ENCODE measurements at regions not wholly inside any gene's neighbourhood (a gene's known extent, or its start where the extent isn't known, plus 50 kb on each side); places are given as distances from the start of the nearest gene placed in this dataset.

GRCh38 chr11:38100836-38101462 is 1502.9 kb upstream of the RAG2 start:
- no peak for FAIRE-seq
- DNase-seq (ENCODE audit: low read depth) = no peak
- Histone ChIP-seq H3K27me3 (ENCODE audit: control insufficient read depth, insufficient read depth, low read length) (no peaks in the 10 kb centered on the region), H3K4me3 (ENCODE audit: low read depth, low read length) (no peak overlapping the region), H3K36me3 (ENCODE audit: control insufficient read depth, insufficient read depth, low read length) (no peaks in the 10 kb centered on the region)
- no peak for TF ChIP-seq CTCF (IDR thresholded peaks at IDR 0.05; ENCODE audit: insufficient read depth, low read length, severe bottlenecking)

- FAIRE-seq (no peak), DNase-seq (ENCODE audit: low read depth) (no peak)
- H3K4me3 ChIP-seq (ENCODE audit: low read depth, low read length) = no peak overlapping the region
- no peaks in the 10 kb centered on the region for H3K27me3 ChIP-seq (ENCODE audit: control insufficient read depth, insufficient read depth, low read length)
- TF ChIP-seq CTCF (IDR thresholded peaks at IDR 0.05; ENCODE audit: insufficient read depth, low read length, severe bottlenecking) = no peak
- no peaks in the 10 kb centered on the region for H3K36me3 ChIP-seq (ENCODE audit: control insufficient read depth, insufficient read depth, low read length)
These were observed 1497.2 kb upstream of the RAG2 start for GRCh38 chr11:38095268-38095667.

GRCh38 chr11:38089726-38090125 is 1491.7 kb upstream of the RAG2 start:
- DNase-seq (ENCODE audit: low read depth) (peak; percentile 85), FAIRE-seq (no peak)
- TF ChIP-seq CTCF (IDR thresholded peaks at IDR 0.05; ENCODE audit: insufficient read depth, low read length, severe bottlenecking) = no peak
- no peaks in the 10 kb centered on the region for H3K36me3 ChIP-seq (ENCODE audit: control insufficient read depth, insufficient read depth, low read length)
- H3K4me3 ChIP-seq (ENCODE audit: low read depth, low read length) = no peak overlapping the region
- no peaks in the 10 kb centered on the region for H3K27me3 ChIP-seq (ENCODE audit: control insufficient read depth, insufficient read depth, low read length)

- no peak for DNase-seq (ENCODE audit: low read depth)
- FAIRE-seq = no peak
These were observed 1462.9 kb upstream of the RAG2 start for GRCh38 chr11:38060920-38061319.

GRCh38 chr11:38060136-38060535 is 1462.1 kb upstream of the RAG2 start:
- FAIRE-seq (no peak), DNase-seq (ENCODE audit: low read depth) (no peak)
- Histone ChIP-seq H3K36me3 (ENCODE audit: control insufficient read depth, insufficient read depth, low read length) (no peaks in the 10 kb centered on the region), H3K27me3 (ENCODE audit: control insufficient read depth, insufficient read depth, low read length) (no peaks in the 10 kb centered on the region), H3K4me3 (ENCODE audit: low read depth, low read length) (no peak overlapping the region)
- TF ChIP-seq CTCF (IDR thresholded peaks at IDR 0.05; ENCODE audit: insufficient read depth, low read length, severe bottlenecking) = no peak

More at GRCh38 chr11:38060920-38061319, 1462.9 kb upstream of the RAG2 start:
- Histone ChIP-seq H3K36me3 (ENCODE audit: control insufficient read depth, insufficient read depth, low read length) (no peaks in the 10 kb centered on the region), H3K4me3 (ENCODE audit: low read depth, low read length) (no peak overlapping the region), H3K27me3 (ENCODE audit: control insufficient read depth, insufficient read depth, low read length) (no peaks in the 10 kb centered on the region)
- no peak for TF ChIP-seq CTCF (IDR thresholded peaks at IDR 0.05; ENCODE audit: insufficient read depth, low read length, severe bottlenecking)

GRCh38 chr11:38046571-38047135 is 1448.6 kb upstream of the RAG2 start:
- no peak for FAIRE-seq
- DNase-seq (ENCODE audit: low read depth) = no peak
- Histone ChIP-seq H3K27me3 (ENCODE audit: control insufficient read depth, insufficient read depth, low read length) (no peaks in the 10 kb centered on the region), H3K4me3 (ENCODE audit: low read depth, low read length) (no peak overlapping the region), H3K36me3 (ENCODE audit: control insufficient read depth, insufficient read depth, low read length) (no peaks in the 10 kb centered on the region)
- TF ChIP-seq CTCF (IDR thresholded peaks at IDR 0.05; ENCODE audit: insufficient read depth, low read length, severe bottlenecking) = no peak

Measured in bronchial epithelial cell (primary cell).